Right renal cortex interstitium (tissue), 3 donors: ENCODE measurements at regions not wholly inside any gene's neighbourhood (a gene's known extent, or its start where the extent isn't known, plus 50 kb on each side); places are given as distances from the start of the nearest gene placed in this dataset.

Experiments used
- DNase-seq, 3 donors: peaks; one replicate each; pipeline ENCODE4 v3.0.0-alpha.2; 2013; ENCODE audit warnings: low read depth in 3 of 3, low spot score in 2 of 3

DNA sequence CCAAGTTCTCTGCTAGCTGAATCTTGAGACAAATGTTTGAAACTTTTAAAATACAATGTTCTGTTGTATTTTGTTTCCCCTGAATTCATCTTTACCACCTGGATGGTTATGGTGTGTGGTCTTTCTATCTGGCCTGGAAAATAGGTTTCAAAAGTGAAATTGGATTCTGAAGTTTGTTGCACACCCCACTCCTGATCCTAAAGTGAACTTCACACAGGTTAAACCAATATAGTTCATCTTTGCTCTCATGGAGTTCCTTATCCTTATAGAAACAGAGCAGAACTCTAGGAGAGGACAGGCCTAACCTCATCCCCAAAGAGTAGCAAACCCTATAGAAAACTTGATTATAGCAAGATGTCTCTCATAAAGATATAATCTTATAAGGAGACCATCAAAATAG is 179.4 kb upstream of the BCL6 start:
- no peak for DNase-seq

DNA sequence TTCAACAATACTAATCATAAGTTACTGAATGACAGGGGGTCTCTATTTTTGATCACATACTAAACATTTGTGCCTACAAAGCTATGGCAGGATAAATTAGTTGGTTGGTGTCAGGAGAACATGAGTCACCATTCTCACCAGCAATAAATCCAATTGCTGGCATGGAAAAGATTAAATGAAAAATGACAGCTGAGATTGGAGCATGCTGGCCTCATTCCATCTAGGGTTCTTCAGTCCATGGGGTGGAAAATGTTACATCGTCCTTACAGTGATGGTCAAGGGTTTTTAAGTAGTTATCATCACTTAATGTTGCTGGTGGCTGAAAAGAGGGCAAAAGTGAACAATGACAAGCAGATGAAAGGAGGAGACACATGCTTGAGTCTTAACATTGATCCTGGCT is 180.1 kb upstream of the BCL6 start:
- DNase-seq = no peak

DNA sequence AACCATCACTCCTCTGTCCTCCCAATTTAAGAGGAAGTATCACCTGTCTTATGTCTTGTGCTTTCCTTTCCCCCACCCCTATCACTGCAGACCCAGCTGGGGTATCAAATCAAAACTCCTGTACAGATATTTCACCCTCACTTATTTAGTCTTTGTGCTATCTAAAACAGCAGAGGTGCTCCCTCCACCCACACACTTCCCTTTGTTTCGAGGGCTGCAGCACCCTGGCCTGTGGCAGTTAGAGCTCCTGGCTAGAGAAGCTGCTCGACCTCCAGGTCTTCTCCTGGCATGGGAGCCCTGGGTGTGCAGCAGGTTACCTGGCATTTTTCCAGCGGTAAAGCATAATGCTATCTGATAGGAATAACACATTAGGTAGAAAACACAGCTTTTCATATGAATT is 181.4 kb upstream of the BCL6 start:
- no peak for DNase-seq

DNA sequence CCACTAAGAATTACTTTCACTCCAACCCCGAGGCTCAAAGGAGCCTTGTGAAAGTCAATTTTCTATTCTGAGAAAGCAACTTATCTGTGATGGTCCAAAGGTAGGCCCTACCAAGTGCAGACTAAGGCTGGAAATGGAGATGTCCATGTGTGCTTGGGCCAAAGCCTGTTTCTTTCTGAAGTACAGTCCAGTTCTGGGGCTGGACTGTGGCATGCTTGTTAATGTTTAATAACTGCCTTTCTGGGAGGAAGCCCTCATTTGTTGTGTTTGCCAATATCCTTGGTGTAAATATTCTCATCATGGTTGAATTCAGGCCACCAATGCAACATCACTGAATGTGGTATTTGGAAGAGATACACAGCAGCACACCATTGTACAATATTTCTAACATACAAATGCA is 182.3 kb upstream of the BCL6 start:
- DNase-seq = no peak

DNA sequence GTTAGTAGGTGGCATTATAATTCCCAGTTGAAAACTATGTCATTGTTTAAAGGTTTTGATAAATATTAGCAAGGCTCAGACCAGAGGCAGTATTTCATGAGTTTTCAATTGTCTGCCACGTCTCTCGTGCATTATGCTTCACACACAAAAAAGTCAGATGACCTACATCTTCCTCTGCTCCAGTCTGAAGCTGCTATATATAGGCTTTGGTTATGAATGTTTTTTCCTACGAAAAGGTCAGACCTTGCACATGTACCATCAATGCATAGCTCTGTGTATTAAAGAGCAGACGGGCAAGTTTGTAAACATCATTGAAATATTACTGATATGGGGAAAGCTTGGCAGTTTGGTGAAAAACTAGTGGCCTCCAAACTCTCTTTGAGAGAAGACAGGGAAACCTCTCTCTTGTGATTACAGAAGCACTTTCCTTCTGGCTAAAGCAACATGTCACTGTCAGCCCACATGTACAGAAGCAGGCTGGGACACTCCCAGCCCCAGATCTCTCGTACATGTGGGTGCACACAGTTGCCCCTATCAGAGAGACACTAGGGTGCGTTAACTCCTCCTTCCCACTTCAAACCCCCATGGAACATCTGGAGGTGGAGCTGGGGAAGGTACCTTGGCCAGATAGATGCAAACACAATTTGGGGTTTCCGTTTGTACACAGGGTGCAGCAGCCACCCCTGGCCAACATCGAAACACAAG is 184.0 kb upstream of the BCL6 start:
- no peak for DNase-seq

DNA sequence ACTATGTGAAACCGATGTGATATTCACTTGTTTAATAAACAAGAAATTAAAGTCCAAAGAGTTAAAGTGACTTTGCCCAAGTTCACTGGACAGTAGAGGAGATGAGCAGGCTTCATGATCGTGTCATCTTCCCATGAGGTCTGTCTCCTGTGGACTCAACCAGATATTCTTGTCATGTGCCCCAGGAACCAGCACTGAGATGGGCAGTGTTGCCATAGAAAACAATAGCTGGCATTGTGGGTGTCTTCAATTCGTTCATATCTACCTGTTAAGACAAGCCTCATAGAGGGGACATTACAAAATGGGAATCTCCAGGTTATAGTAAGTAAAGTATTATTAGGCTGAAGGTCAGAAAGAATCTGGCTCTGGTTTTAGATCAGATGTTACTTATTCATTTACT is 184.8 kb upstream of the BCL6 start:
- no peak for DNase-seq

DNA sequence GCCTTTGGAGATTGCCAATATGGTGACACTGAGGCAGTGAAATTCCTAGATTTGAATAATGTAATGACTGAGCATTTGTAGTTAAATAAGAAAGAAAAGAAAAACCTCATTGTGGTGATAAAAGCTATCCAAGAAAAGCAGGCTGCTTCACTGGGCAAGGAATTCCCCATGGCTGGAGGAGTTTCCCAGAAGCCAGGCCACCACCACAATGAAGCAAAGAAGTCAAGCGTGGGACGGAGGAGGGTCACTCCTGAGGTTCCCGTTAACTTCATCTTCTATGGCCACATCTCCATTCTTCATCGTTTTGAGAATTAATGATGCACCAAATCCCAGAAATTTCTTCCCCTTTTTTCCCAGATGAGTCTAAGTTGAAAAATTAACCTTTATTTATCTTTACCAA is 185.8 kb upstream of the BCL6 start:
- no peak for DNase-seq

DNA sequence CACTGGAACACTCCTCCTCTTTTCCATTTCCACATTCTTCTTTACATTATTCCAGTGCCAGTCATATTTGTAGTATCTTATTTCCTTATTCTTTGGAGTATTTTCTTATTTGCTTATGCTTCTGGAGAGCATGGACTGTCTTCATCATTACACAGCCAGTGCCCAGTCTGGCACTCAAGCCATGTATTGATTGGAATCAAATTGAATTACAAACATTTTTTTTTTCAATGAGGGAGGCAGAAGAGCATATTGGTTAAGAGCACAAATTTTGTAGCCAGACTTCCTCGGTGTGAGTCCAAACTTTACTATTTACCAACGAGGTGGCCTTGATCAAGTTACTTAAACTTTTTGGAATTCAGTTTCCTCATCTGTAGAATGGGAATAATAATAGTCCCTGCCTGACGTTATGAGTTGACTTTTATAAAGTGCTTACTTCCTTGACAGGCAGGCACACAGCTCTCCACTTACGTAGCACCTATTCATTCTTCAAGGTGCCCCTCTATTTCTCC is 186.6 kb upstream of the BCL6 start:
- DNase-seq = no peak

DNA sequence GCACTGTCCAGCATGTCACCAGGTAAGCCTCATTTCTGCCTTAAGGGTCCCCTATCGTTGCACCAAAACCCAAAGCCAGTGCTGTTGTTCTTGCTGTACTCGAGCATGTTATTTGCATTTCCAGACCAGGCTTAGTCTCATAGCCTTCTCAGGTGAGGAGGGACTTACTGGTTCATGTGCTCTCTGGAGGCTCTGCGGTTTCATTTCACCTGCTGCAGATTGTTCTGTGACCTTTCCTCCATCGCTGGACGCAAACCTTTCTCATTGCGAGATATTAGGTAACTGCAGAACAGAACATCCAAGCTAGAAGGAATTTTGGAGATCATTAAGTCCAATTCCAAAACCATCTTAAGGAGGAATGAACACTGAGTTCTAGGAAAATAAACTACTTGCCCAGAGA is 187.3 kb upstream of the BCL6 start:
- no peak for DNase-seq

DNA sequence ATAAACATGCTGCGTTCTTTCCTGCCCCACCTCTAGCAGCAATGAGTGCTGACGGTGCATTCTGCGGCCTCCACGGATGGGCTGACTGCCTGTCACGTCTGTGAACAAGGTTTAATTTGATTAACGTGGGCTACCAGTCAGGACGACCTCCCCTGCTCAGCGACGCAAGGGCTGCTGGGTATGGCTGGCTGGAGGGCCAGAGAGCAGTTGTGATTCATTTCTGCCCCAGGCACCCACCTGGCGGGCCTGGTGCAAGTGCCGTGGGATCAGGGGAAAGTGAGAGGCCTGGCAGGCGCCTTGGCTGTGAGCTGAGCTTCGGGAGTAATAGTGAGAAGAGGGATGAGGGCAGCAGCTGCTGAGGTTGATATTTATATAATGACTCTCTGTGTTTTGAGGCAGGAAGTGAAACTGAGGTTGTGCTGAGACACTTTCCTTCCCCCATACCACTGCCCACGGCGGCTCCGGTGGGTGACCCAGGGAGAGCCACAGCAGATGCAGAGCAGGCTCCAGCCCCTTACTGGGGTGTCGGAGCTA is 190.4 kb upstream of the BCL6 start:
- DNase-seq = no peak

DNA sequence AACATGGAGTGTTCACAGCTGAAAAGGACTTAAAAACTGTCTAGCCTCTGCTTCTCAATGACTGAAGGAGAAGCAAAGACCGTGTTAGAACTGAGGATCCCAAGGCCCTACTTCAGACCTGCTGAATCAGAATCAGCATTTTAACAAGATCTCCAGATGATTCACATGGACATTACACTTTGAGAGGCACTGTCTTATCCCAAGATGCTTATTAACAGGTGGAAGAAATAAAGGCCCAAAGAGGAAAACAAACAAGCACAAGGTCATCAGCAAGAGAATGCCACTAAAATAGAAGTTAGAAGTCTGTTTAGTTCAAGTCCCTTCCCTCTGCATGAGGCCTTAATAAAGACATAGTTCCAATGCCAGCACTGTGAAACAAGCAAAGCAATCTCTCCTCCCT is 191.4 kb upstream of the BCL6 start:
- no peak for DNase-seq

DNA sequence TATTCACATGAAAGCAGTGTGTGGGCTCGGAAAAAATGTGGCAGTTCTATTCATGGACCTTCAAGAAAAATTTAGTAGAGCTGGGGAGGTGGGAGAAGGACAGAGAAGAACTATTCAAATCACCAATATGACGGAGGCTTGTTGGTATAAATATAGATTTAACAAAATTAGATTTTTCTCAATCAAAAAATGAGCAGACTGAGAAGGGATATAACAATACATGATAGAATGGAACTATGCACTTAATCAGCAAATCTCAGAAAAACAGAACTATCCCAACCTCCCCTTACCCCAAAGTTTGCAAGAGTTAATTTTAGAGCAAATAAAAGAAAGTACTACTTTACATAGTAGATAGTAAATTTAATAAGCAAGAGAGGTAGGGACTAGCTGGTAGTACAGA is 194.6 kb upstream of the BCL6 start:
- no peak for DNase-seq

DNA sequence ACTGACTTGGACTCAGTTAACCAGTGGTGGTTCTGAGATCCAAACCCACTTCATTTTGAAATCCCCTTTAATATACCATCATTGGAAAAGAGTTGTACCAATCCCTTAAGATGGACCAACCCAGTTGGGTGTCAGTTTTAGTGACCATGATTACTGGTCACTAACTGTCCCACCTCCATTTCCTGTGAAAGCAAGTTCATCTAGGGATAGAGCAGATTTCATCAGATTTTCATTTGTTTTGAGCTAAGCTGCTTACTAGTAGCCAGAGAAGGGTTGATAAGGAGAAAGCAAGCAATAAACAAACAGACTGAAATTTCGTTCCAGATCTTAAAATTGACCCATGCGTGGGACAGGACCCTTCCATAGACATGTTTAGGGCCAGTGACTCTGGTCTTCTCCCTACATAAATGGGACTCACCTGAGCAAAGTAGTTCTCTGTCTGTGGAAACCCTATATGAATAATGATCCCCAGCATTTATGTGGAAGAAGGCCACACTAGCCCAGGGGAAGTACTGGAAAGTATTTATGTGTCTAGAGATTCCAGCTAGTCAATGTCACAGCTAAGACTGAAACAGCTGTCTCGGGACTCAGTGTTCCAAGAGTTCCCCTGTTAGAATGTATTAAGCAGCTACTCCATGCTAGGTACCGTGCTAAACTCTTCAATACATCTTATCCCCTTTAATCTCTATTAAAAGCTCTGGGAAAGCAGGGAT is 196.0 kb upstream of the BCL6 start:
- no peak for DNase-seq

DNA sequence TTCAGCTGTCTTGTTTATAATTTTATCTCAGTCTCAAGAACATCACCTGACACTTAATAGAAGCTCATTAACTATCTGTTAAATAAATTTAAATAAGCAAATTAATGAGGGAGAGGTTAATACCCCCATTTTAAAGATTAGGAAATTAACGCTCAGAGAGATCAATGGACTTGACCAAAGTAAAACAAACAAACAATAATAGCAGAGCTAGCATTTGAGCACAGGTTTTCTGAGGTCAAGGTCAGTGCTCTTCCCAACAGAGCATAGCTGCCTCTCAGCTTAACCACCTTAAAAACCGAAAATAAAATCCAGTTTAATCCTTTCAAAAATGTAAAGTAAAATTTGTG is 196.6 kb upstream of the BCL6 start:
- DNase-seq = no peak

DNA sequence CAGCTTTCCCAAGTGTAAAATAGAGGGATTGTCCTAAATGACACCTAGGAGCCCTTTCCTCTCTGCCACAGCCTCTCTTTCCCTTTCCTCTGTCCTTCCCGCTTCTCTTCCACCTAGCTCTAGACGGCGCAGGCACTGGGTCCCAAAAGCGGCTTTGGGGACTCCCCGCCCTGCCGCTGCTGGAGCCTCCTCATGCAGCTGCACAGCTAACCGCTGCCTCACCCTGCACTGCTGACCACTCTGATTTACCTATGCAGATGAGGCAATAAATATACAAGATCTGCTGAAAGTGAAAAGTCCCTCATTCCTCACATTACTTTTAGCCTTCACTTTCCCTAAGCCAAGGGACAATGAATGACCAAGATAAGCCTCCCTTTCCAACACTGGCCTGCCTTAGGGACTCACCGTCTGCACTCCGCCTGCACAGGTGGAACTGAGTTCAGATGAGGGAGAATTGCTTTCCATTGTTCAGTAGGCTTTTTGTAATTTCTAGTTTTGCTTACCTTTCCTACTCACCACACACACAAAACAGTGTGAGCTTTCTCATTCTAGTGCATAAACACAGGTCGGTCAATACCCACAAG is 197.5 kb upstream of the BCL6 start:
- DNase-seq = no peak

DNA sequence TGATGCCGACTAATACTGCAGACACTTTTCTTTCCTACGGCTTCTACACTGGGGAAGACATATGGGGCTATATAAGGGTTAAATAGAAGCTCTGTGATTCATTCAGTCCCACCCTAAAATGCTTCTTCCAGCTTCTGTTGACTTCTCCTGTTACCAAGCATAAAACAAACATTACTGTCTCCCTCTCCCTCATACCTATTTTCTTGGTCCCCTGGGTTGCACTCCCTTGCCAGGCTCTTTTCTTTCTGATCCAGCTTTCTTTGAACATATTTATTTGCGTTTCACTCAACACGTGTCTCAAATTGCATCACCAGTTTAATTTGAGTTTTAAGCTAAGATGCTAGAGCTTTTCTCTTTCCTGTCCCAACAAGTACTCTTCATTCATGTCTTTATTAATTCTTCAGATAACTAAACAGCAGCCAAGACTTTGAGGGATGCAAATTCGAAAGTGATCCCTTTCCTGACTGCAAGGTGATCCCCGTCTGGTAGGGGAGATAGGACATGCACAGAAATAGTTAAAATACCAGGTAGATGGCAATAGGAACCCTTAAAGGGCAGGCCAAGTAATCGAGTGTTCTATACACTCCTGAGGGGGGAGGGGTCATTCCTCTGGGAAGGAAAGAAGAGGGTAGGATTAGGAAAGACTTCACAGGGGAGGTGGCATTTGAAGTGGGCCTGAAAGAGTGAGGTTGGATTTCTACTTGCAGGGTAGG is 198.6 kb upstream of the BCL6 start:
- DNase-seq = no peak

DNA sequence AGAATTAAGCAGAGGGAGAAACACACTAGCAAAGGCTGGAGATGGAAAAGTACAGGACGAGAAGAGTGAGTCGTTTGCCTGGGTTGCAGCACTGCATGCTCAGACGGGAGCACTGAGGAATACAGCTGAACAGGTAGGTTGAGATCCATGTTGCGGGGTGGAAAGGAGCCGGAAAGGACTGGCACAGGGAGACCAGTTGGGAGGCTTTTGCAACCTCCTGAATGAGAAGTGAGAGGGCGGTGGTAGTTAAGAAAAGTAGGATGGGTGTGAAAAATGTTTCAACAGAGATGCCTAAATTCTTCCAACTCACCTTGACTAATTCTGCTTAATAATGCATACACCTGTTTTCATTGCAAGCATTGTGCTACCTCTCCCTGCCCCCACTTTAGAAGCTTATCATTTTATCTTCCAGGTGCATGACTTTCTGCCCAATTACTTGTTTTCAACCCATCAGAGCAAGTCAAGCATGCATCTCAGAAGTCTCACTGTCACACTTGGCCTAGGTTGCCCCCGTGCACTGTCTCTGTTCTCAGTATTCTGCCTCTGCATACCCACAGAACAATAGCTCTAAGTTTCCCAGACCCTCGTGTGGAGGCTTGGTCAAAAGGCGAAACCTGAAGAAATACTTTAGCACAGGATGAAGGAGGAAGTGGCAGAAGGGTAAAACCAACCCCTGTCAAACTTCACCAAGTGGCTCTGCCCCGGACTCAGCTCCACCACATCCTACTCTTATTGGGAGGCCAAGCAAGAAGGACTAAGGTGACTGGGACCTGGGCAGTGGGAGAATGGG is 199.3 kb upstream of the BCL6 start:
- no peak for DNase-seq

DNA sequence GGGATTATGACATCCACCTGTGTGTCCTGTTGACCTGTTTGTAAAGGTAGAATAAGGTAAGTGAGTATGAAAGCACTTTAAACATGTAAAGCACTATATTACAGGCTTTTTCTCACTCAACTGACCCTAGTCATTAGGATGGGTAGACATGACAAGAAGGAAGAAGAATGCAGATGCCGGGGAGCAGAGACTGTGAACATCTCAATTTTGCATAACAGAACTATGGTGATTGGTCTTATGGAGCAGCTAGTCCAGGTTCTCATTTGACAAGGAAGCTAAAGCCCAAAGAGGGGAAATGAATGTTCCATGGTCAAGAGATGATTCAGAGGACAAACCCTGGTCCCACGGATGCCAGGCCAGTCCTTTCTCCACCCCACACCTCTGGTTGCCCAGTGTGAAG is 200.1 kb upstream of the BCL6 start:
- no peak for DNase-seq

DNA sequence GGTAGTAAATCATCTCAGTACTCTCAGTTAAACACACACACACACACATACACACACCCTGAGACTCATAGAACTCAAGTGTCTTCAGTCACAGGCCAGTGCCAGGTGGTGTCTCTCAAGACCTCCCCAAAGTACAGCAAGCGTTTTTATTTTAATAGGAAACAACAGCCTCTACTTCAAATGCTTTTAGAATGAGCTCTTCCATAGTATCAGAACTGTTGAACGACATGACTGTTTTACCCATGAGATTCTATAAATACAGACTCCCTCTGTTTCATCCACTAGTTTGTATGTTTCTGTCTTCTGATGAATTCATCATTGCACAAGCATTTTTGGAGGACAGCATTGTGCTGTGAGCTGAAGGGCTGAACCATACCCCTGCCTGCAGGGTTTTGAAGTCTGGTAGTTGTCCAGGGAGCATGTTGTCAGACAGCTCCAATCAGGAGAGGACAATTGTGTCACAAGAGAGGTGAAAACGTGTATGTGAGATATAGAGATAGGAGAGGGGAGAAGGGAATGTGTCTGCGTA is 201.0 kb upstream of the BCL6 start:
- no peak for DNase-seq

DNA sequence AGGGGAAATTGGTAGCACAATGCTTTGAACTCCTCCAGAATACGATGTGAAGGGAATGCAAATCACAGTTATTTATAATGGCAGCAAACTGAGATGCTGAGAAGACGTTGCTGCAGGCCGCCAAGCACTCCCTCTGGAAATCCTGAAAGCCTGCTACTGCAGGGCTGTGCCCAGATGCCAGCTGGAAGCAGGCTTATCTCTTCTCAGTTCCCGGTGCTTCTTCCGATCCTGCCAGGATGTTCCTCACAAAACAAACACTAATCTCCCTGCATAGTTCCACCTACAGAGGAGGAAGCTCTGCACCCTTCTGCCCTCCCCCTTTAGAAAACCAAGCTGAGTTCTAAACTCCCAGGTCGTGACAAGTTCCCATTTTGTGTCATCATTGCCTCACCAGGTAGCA is 201.7 kb upstream of the BCL6 start:
- DNase-seq = no peak
